SK-N-SH treated with all-trans-retinoic acid at 6 μM for 48 hours (cell line): ENCODE measurements at regions not wholly inside any gene's neighbourhood (a gene's known extent, or its start where the extent isn't known, plus 50 kb on each side); places are given as distances from the start of the nearest gene placed in this dataset.
"Not testable (repeated sequence)": the region's sequence is repeated elsewhere in the genome, so short reads cannot be mapped to it uniquely, and the experiment has no call there.

Experiments
- ATAC-seq: fragments of 200-7000 bp; cut with Tn5 transposase; 3 replicates; pipeline ENCODE4 v1.9.1; 2020; ENCODE audit warnings: mild to moderate bottlenecking, moderate library complexity
- ARNTL ChIP-seq: fragments of 450-650 bp; formaldehyde crosslinking; IDR thresholded peaks from 2 replicates; pipeline ENCODE4 v1.5.0; 2020; ENCODE audit warnings: low read depth, mild to moderate bottlenecking, moderate library complexity, borderline replicate concordance
- BACH2 ChIP-seq: fragments of 250-450 bp; sonication (Bioruptor Pico); IDR thresholded peaks from 2 replicates; pipeline ENCODE4 v1.9.0; 2021; ENCODE audit warnings: mild to moderate bottlenecking, borderline replicate concordance
- CSDC2 ChIP-seq: fragments of 250-450 bp; sonication (Bioruptor Pico); IDR thresholded peaks from 2 replicates; pipeline ENCODE4 v1.5.0; 2020; ENCODE audit warnings: mild to moderate bottlenecking, moderate library complexity
- ESRRG ChIP-seq: fragments of 250-450 bp; sonication (Bioruptor Pico); IDR thresholded peaks from 2 replicates; pipeline ENCODE4 v1.6.1; 2021; ENCODE audit warnings: mild to moderate bottlenecking
- GLIS3 ChIP-seq: fragments of 250-450 bp; sonication (Bioruptor Pico); IDR thresholded peaks from 2 replicates; pipeline ENCODE4 v1.5.0; 2020; ENCODE audit warnings: mild to moderate bottlenecking, moderate library complexity
- ISL1 ChIP-seq: fragments of 250-450 bp; sonication (Bioruptor Pico); IDR thresholded peaks from 2 replicates; pipeline ENCODE4 v2.1.2; 2022; ENCODE audit warnings: mild to moderate bottlenecking, moderate library complexity
- OSR1 ChIP-seq: fragments of 250-450 bp; sonication (Bioruptor Pico); IDR thresholded peaks from 2 replicates; pipeline ENCODE4 v1.8.0; 2022; ENCODE audit warnings: moderate library complexity, mild to moderate bottlenecking, inconsistent platforms
- PPARA ChIP-seq: fragments of 250-450 bp; sonication (Bioruptor Pico); IDR thresholded peaks from 2 replicates; pipeline ENCODE4 v1.5.0; 2020; ENCODE audit warnings: mild to moderate bottlenecking, borderline replicate concordance
- RARB ChIP-seq: fragments of 250-450 bp; sonication (Bioruptor Pico); IDR thresholded peaks from 2 replicates; pipeline ENCODE4 v1.8.0; 2021; ENCODE audit warnings: mild to moderate bottlenecking, moderate library complexity
- TCF4 ChIP-seq: fragments of 250-450 bp; sonication (Bioruptor Pico); IDR thresholded peaks from 2 replicates; pipeline ENCODE4 v1.8.0; 2021; ENCODE audit warnings: mild to moderate bottlenecking, moderate library complexity, borderline replicate concordance
- TOX ChIP-seq: fragments of 250-450 bp; sonication (Bioruptor Pico); IDR thresholded peaks from 2 replicates; pipeline ENCODE4 v1.8.0; 2021; ENCODE audit warnings: mild to moderate bottlenecking, moderate library complexity, borderline replicate concordance
- ZC3H10 ChIP-seq: fragments of 250-450 bp; sonication (Bioruptor Pico); IDR thresholded peaks from 2 replicates; pipeline ENCODE4 v1.5.1; 2021; ENCODE audit warnings: mild to moderate bottlenecking, moderate library complexity
- ZFP3 ChIP-seq: fragments of 250-450 bp; sonication (Bioruptor Pico); IDR thresholded peaks from 2 replicates; pipeline ENCODE4 v1.5.0; 2020; ENCODE audit warnings: mild to moderate bottlenecking, moderate library complexity
- ZFP30 ChIP-seq: fragments of 450-650 bp; formaldehyde crosslinking; IDR thresholded peaks from 2 replicates; pipeline ENCODE4 v1.5.0; 2022; ENCODE audit warnings: mild to moderate bottlenecking, moderate library complexity
- ZNF565 ChIP-seq: fragments of 450-650 bp; formaldehyde crosslinking; conservative IDR thresholded peaks from 2 replicates; pipeline ENCODE4 v1.5.0; 2020; ENCODE audit warnings: low read depth, mild to moderate bottlenecking, moderate library complexity
- ZNF70 ChIP-seq: fragments of 450-650 bp; formaldehyde crosslinking; IDR thresholded peaks from 2 replicates; pipeline ENCODE4 v1.5.0; 2020; ENCODE audit warnings: mild to moderate bottlenecking, moderate library complexity
- ZNF8 ChIP-seq: fragments of 450-650 bp; formaldehyde crosslinking; IDR thresholded peaks from 2 replicates; pipeline ENCODE4 v1.5.0; 2020; ENCODE audit warnings: mild to moderate bottlenecking, moderate library complexity
- TF ChIP-seq, protein P1 (sequence below): fragments of 250-450 bp; sonication (Bioruptor Pico); IDR thresholded peaks from 2 replicates; pipeline ENCODE4 v1.5.1; 2021; ENCODE audit warnings: mild to moderate bottlenecking, moderate library complexity
- TF ChIP-seq, protein P2 (sequence below): fragments of 250-450 bp; sonication (Bioruptor Pico); IDR thresholded peaks from 2 replicates; pipeline ENCODE4 v1.8.0; 2020; ENCODE audit warnings: mild to moderate bottlenecking, moderate library complexity, borderline replicate concordance
- TF ChIP-seq, protein P3 (sequence below): fragments of 250-450 bp; sonication (Bioruptor Pico); IDR thresholded peaks from 2 replicates; pipeline ENCODE4 v1.5.1; 2020; ENCODE audit warnings: low read depth, mild to moderate bottlenecking, moderate library complexity
- TF ChIP-seq, protein P4 (sequence below): fragments of 250-450 bp; sonication (Bioruptor Pico); IDR thresholded peaks from 2 replicates; pipeline ENCODE4 v1.8.0; 2021; ENCODE audit warnings: low read depth, mild to moderate bottlenecking, moderate library complexity, borderline replicate concordance
- TF ChIP-seq, protein P5 (sequence below): fragments of 250-450 bp; sonication (Bioruptor Pico); IDR thresholded peaks from 2 replicates; pipeline ENCODE4 v1.5.0; 2020; ENCODE audit warnings: mild to moderate bottlenecking, moderate library complexity

DNA sequence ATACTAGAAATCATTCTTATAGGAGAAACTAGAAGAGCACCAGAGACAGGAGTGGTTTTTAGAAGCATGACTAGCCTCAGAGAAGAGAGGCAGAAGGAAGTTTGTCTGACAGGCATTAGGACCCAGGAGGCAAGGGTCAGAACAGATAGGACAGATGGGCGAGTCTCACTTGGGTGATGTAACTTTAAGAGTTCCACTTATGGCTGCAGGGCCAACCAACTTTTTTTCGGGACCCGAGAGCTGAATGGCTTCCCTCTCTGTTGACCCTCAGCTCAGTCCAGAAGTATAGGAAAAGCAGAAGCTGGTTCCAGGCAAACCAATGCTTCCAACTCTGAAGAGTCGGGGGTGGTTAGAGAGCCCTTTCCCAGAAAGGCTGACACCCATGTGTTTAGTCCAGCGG lies 136.6 kb upstream of the SETMAR start:
- no peak for TF ChIP-seq ZNF8
- TF ChIP-seq CSDC2 (CRISPR knock-in tag) = no peak
- TF ChIP-seq ISL1 (CRISPR knock-in tag) = no peak
- TF ChIP-seq GLIS3 (CRISPR knock-in tag) = no peak
- no peak for TF ChIP-seq ZFP3 (CRISPR knock-in tag)
- no peak for ATAC-seq

DNA sequence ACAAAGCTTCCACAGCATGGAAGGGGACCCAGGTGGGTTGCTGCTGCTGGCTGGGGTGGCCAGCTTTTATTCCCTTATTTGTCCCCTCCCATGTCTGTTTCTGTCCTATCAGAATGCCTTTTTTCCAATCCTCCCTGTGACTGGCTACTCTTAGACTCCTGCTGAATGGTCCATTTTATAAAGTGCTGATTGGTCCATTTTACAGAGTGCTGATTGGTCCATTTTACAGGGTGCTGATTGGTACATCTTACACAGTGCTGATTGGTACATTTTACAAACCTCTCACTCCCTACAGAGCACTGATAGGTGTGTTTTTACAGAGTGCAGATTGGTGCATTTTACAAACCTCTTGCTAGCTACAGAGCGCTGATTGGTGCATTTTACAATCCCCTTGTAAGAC lies 135.9 kb upstream of the SETMAR start:
- ATAC-seq = not testable (repeated sequence)

DNA sequence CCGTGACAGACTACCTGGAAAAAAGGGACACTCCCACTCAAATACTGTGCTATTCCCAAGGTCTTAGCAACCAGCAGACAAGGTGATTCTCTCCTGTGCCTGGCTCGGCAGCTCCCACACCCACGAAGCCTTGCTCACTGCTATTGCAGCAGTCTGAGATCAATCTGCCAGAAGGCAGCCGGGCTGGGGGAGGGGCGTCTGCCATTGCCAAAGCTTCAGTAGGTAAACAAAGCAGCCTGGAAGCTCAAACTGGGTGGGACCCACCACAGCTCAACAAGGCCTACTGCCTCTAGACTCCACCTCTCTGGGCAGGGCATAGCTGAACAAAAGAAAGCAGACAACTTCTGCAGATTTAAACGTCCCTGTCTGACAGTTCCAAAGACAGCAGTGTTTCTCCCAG lies 128.4 kb upstream of the SETMAR start:
- ATAC-seq = no peak
- TF ChIP-seq ZC3H10 (CRISPR knock-in tag) (no peak), ESRRG (no peak), OSR1 (CRISPR knock-in tag) (no peak), TCF4 (CRISPR knock-in tag) (no peak), ZFP3 (CRISPR knock-in tag) (no peak), PPARA (no peak), BACH2 (no peak), ZNF70 (CRISPR knock-in tag) (no peak)
- TF ChIP-seq, protein P1, sequence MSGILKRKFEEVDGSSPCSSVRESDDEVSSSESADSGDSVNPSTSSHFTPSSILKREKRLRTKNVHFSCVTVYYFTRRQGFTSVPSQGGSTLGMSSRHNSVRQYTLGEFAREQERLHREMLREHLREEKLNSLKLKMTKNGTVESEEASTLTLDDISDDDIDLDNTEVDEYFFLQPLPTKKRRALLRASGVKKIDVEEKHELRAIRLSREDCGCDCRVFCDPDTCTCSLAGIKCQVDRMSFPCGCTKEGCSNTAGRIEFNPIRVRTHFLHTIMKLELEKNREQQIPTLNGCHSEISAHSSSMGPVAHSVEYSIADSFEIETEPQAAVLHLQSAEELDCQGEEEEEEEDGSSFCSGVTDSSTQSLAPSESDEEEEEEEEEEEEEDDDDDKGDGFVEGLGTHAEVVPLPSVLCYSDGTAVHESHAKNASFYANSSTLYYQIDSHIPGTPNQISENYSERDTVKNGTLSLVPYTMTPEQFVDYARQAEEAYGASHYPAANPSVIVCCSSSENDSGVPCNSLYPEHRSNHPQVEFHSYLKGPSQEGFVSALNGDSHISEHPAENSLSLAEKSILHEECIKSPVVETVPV (CRISPR knock-in tag) = no peak
- TF ChIP-seq, protein P2, sequence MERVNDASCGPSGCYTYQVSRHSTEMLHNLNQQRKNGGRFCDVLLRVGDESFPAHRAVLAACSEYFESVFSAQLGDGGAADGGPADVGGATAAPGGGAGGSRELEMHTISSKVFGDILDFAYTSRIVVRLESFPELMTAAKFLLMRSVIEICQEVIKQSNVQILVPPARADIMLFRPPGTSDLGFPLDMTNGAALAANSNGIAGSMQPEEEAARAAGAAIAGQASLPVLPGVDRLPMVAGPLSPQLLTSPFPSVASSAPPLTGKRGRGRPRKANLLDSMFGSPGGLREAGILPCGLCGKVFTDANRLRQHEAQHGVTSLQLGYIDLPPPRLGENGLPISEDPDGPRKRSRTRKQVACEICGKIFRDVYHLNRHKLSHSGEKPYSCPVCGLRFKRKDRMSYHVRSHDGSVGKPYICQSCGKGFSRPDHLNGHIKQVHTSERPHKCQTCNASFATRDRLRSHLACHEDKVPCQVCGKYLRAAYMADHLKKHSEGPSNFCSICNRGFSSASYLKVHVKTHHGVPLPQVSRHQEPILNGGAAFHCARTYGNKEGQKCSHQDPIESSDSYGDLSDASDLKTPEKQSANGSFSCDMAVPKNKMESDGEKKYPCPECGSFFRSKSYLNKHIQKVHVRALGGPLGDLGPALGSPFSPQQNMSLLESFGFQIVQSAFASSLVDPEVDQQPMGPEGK = no peak

DNA sequence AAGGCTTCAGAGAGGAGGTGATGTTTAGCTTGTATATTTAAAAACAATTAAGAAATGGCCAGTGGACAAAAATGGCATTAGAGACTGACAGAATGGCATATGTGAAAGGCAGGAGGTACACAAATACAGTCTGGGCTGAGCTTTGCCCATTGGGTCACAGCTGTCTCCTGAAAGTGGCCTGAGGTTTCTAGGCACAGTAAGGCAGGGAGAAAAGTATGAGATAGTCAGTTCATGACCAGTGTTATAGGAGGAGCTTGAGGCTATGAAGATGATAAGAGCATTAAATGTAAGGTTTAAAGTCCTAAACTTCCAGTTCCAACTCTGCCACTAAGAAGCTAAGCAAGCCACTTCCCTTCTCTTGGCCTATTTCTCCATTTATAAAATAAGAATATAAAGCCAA lies 111.2 kb upstream of the SETMAR start:
- no peak for TF ChIP-seq ESRRG
- no peak for TF ChIP-seq GLIS3 (CRISPR knock-in tag)
- TF ChIP-seq ZNF70 (CRISPR knock-in tag) = no peak
- TF ChIP-seq, protein P3, sequence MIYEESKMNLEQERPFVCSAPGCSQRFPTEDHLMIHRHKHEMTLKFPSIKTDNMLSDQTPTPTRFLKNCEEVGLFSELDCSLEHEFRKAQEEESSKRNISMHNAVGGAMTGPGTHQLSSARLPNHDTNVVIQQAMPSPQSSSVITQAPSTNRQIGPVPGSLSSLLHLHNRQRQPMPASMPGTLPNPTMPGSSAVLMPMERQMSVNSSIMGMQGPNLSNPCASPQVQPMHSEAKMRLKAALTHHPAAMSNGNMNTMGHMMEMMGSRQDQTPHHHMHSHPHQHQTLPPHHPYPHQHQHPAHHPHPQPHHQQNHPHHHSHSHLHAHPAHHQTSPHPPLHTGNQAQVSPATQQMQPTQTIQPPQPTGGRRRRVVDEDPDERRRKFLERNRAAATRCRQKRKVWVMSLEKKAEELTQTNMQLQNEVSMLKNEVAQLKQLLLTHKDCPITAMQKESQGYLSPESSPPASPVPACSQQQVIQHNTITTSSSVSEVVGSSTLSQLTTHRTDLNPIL (CRISPR knock-in tag) = no peak
- TF ChIP-seq CSDC2 (CRISPR knock-in tag) = no peak
- no peak for TF ChIP-seq RARB
- TF ChIP-seq, protein P4, sequence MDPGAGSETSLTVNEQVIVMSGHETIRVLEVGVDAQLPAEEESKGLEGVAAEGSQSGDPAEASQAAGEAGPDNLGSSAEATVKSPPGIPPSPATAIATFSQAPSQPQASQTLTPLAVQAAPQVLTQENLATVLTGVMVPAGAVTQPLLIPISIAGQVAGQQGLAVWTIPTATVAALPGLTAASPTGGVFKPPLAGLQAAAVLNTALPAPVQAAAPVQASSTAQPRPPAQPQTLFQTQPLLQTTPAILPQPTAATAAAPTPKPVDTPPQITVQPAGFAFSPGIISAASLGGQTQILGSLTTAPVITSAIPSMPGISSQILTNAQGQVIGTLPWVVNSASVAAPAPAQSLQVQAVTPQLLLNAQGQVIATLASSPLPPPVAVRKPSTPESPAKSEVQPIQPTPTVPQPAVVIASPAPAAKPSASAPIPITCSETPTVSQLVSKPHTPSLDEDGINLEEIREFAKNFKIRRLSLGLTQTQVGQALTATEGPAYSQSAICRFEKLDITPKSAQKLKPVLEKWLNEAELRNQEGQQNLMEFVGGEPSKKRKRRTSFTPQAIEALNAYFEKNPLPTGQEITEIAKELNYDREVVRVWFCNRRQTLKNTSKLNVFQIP (CRISPR knock-in tag) = no peak
- TF ChIP-seq, protein P1 (CRISPR knock-in tag) = no peak
- TF ChIP-seq TCF4 (CRISPR knock-in tag) = no peak
- no peak for TF ChIP-seq ZNF565 (CRISPR knock-in tag)
- no peak for TF ChIP-seq TOX (CRISPR knock-in tag)
- TF ChIP-seq ISL1 (CRISPR knock-in tag) = no peak
- TF ChIP-seq, protein P5, sequence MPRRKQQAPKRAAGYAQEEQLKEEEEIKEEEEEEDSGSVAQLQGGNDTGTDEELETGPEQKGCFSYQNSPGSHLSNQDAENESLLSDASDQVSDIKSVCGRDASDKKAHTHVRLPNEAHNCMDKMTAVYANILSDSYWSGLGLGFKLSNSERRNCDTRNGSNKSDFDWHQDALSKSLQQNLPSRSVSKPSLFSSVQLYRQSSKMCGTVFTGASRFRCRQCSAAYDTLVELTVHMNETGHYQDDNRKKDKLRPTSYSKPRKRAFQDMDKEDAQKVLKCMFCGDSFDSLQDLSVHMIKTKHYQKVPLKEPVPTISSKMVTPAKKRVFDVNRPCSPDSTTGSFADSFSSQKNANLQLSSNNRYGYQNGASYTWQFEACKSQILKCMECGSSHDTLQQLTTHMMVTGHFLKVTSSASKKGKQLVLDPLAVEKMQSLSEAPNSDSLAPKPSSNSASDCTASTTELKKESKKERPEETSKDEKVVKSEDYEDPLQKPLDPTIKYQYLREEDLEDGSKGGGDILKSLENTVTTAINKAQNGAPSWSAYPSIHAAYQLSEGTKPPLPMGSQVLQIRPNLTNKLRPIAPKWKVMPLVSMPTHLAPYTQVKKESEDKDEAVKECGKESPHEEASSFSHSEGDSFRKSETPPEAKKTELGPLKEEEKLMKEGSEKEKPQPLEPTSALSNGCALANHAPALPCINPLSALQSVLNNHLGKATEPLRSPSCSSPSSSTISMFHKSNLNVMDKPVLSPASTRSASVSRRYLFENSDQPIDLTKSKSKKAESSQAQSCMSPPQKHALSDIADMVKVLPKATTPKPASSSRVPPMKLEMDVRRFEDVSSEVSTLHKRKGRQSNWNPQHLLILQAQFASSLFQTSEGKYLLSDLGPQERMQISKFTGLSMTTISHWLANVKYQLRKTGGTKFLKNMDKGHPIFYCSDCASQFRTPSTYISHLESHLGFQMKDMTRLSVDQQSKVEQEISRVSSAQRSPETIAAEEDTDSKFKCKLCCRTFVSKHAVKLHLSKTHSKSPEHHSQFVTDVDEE = no peak
- no peak for TF ChIP-seq OSR1 (CRISPR knock-in tag)
- no peak for TF ChIP-seq ARNTL (CRISPR knock-in tag)
- TF ChIP-seq ZFP30 (CRISPR knock-in tag) = no peak
- no peak for TF ChIP-seq ZC3H10 (CRISPR knock-in tag)

More for the DNA sequence above, 111.2 kb upstream of the SETMAR start:
- ATAC-seq = no peak
